Mesothelial cell of epicardium (in vitro differentiated cells): ENCODE measurements at regions not wholly inside any gene's neighbourhood (a gene's known extent, or its start where the extent isn't known, plus 50 kb on each side); places are given as distances from the start of the nearest gene placed in this dataset.
A peak's percentile ranks its signal among the peaks of the same experiment; 100 is the strongest.

ENCODE experiments used
- DNase-seq, 2 experiments: peaks; one replicate each; pipeline ENCODE4 v3.0.0; 2021; ENCODE audit warnings: low spot score in 2 of 2; ENCODE audit not compliant: unreplicated experiment in 2 of 2
- H3K27ac Mint-ChIP-seq: 2 replicates; pipeline ENCODE4 v1.8.0; 2021; ENCODE audit warnings: mixed read lengths
- H3K27me3 Mint-ChIP-seq: 2 replicates; pipeline ENCODE4 v1.8.0; 2021; ENCODE audit warnings: low read depth, mixed read lengths
- H3K36me3 Mint-ChIP-seq: 2 replicates; pipeline ENCODE4 v1.8.0; 2021; ENCODE audit warnings: mixed read lengths
- H3K4me1 Mint-ChIP-seq: 2 replicates; pipeline ENCODE4 v1.8.0; 2021; ENCODE audit warnings: mixed read lengths
- H3K4me3 Mint-ChIP-seq: 2 replicates; pipeline ENCODE4 v1.8.0; 2021; ENCODE audit warnings: mild to moderate bottlenecking, moderate library complexity, mixed read lengths
- H3K9me3 Mint-ChIP-seq: 2 replicates; pipeline ENCODE4 v1.8.0; 2021; ENCODE audit warnings: mixed read lengths
- TF ChIP-seq, protein P1 (sequence below): fragments of 200-600 bp; sonication (generic); IDR thresholded peaks from one replicate; pipeline ENCODE4 v1.5.0; 2021; ENCODE audit warnings: antibody characterized with exemption; ENCODE audit not compliant: unreplicated experiment

- Mint-ChIP-seq H3K27me3 (peaks cover 21% of the 10 kb centered on the region), H3K4me1 (peaks cover 35% of the 10 kb centered on the region)
- DNase-seq, result peak in 1 of 2 experiments; percentile 43
Measured at GRCh38 chr3:124586126-124587052, 143.9 kb upstream of the UMPS start.

DNA sequence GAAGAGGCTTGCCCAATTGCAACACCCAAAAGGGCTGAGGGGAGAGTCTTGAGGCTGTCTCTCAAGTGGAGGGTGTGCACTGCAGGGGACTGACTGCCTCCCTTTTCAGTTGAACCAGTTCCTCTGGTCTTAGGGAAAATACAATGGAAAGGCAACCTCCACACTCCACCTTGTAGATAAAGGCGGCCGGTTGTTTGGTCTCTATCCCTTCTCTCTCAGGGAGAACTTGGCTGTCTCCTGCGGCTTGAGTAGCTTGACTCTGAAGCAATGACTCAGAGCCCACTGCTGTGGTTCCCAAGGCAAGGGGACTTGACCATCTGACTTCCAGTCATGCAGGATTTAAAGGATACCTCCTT, 143.2 kb upstream of the UMPS start:
- peaks cover 21% of the 10 kb centered on the region for H3K27me3 Mint-ChIP-seq
- peaks cover 40% of the 10 kb centered on the region for H3K4me1 Mint-ChIP-seq
- DNase-seq, result no peak
- TF ChIP-seq, protein P1, sequence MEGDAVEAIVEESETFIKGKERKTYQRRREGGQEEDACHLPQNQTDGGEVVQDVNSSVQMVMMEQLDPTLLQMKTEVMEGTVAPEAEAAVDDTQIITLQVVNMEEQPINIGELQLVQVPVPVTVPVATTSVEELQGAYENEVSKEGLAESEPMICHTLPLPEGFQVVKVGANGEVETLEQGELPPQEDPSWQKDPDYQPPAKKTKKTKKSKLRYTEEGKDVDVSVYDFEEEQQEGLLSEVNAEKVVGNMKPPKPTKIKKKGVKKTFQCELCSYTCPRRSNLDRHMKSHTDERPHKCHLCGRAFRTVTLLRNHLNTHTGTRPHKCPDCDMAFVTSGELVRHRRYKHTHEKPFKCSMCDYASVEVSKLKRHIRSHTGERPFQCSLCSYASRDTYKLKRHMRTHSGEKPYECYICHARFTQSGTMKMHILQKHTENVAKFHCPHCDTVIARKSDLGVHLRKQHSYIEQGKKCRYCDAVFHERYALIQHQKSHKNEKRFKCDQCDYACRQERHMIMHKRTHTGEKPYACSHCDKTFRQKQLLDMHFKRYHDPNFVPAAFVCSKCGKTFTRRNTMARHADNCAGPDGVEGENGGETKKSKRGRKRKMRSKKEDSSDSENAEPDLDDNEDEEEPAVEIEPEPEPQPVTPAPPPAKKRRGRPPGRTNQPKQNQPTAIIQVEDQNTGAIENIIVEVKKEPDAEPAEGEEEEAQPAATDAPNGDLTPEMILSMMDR, result no peak
- no peaks in the 10 kb centered on the region for H3K9me3 Mint-ChIP-seq
- peak overlapping the region; percentile 88 for H3K4me3 Mint-ChIP-seq
- H3K36me3 Mint-ChIP-seq, result no peaks in the 10 kb centered on the region
- peak overlapping the region; percentile 71 for H3K27ac Mint-ChIP-seq

More at GRCh38 chr3:124586126-124587052, 143.9 kb upstream of the UMPS start:
- H3K36me3 Mint-ChIP-seq, result no peaks in the 10 kb centered on the region
- TF ChIP-seq, protein P1, result no peak
- peak overlapping the region; percentile 88 for H3K4me3 Mint-ChIP-seq
- H3K27ac Mint-ChIP-seq, result peak overlapping the region; percentile 71
- H3K9me3 Mint-ChIP-seq, result no peaks in the 10 kb centered on the region

DNA sequence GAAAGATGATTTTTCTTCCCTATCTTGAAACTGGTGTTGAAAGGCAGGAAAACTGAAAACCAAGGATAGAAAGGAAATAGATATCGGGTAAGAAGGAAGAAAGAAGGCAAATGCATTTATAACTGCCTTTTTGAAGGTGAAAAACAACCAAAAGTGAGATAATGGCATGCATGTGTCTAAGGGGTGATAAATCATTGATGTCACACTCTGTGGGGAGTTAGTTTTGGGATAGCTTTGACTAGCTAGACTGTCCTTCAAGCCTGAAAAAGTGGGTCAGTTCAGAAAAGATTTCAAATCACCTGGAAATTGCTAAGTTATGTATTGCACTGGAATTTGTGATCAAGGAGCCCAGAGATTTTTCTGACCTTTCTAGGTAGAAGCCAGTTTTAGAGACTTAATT, 142.2 kb upstream of the UMPS start:
- no peak for DNase-seq
- H3K27me3 Mint-ChIP-seq, result peaks cover 21% of the 10 kb centered on the region
- H3K36me3 Mint-ChIP-seq, result no peaks in the 10 kb centered on the region
- no peaks in the 10 kb centered on the region for H3K9me3 Mint-ChIP-seq
- H3K4me1 Mint-ChIP-seq, result peaks cover 50% of the 10 kb centered on the region
- no peak overlapping the region for H3K4me3 Mint-ChIP-seq
- peak overlapping the region; percentile 11 for H3K27ac Mint-ChIP-seq
- TF ChIP-seq, protein P1, result no peak

DNA sequence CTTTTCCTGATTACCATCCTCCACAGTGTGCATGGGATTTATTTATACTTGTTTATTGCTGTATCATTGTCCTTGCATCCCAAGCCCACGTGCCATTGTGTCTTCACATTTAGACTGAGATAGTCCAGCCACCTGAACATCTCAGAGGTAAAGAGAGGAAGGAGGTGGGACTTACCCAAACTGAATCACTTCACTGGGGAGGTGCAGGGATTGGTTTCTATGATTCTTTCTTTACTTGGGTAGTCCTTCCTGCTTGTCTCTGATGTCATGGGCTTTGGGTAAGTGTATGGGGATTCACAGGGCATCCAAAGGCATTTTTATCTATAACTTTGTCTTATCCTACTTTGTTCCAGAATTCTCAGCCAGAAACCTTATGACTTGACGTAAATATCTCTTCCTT, 141.5 kb upstream of the UMPS start:
- H3K27ac Mint-ChIP-seq, result no peak overlapping the region

DNA sequence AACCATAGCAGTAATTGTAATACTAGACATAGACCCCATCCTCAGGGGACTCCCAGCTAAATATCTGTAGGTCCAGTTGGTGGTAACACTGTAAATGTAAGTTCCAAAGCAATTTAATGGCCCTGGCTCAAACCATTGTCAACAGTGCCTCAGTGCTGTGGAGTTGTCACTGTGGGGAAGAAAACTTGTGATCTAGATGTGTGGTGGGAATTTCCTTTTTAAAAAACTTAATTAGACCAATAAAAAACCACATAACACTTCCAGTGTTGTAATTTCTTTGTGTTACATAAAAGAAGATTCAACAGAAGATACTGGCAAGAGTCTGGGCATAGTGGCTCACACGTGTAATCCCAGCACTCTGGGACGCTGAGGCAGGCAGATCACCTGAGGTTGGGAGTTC, 138.6 kb upstream of the UMPS start:
- Mint-ChIP-seq H3K9me3 (no peaks in the 10 kb centered on the region), H3K4me1 (peaks cover 50% of the 10 kb centered on the region), H3K27me3 (no peaks in the 10 kb centered on the region), H3K36me3 (no peaks in the 10 kb centered on the region), H3K27ac (peak overlapping the region; percentile 92), H3K4me3 (no peak overlapping the region)
- no peak for DNase-seq
- TF ChIP-seq, protein P1, result no peak

More for the DNA sequence above, 141.5 kb upstream of the UMPS start:
- peaks cover 57% of the 10 kb centered on the region for H3K4me1 Mint-ChIP-seq
- peaks cover 15% of the 10 kb centered on the region for H3K27me3 Mint-ChIP-seq
- TF ChIP-seq, protein P1, result no peak
- no peaks in the 10 kb centered on the region for H3K36me3 Mint-ChIP-seq
- no peak overlapping the region for H3K4me3 Mint-ChIP-seq
- H3K9me3 Mint-ChIP-seq, result no peaks in the 10 kb centered on the region
- no peak for DNase-seq
